K562 (cell line): ENCODE measurements at regions not wholly inside any gene's neighbourhood (a gene's known extent, or its start where the extent isn't known, plus 50 kb on each side); places are given as distances from the start of the nearest gene placed in this dataset.

Source experiments
- ATAC-seq: fragments of 200-7000 bp; cut with Tn5 transposase; 3 replicates; pipeline ENCODE4 v1.9.1; 2020; ENCODE audit warnings: moderate library complexity
- BruUV-seq: library from RNA; stranded (reverse); fragments of 400-500 nt; replicated peaks from 2 replicates; lab custom pipeline; 2021; lab: Mats Ljungman, UMichigan
- CTCF ChIA-PET: fragments of 300-600 bp; formaldehyde crosslinking; extraction: SDS; loops from one replicate; lab custom pipeline; 2021; ENCODE audit warnings: low intra/inter-chr PET ratio; lab: Yijun Ruan, JAX
- POLR2A ChIA-PET: fragments of 300-600, 350-650 bp; sonication (Branson Sonifier 250); formaldehyde crosslinking; extraction: SDS; loops from one replicate; lab custom pipeline; 2021; ENCODE audit warnings: antibody characterized with exemption, inconsistent platforms; lab: Yijun Ruan, JAX
- DNase-seq, 4 experiments: peaks; one replicate each; pipeline versions ENCODE4 v3.0.0 to v3.0.0-alpha.2; 2011 to 2018; ENCODE audit warnings: low spot score in 3 of 4, mixed read lengths in 3 of 4; ENCODE audit errors: extremely low read depth in 1 of 4
- FAIRE-seq: peaks from 2 replicates; lab custom pipeline; 2011; peaks lifted over from hg19 to GRCh38; lab: Jason Lieb, UNC
- H2AFZ ChIP-seq: 2 replicates; pipeline ENCODE4 v1.6.0; 2011; ENCODE audit warnings: low read depth, low read length, control low read depth, inconsistent platforms
- H3K27ac ChIP-seq: fragments of 200-600 bp; 3 replicates; pipeline ENCODE4 v1.8.0; 2011; ENCODE audit warnings: low read depth, mild to moderate bottlenecking, control low read depth, inconsistent platforms, low read length, moderate library complexity, mixed read lengths; ENCODE audit errors: extremely low read depth
- H3K27me3 ChIP-seq, 2 experiments: fragments of 300-600 bp in 1 of 2; 2 replicates in 1 of 2; 3 replicates in 1 of 2; pipeline versions ENCODE4 v1.6.0 to v1.8.0; 2011; ENCODE audit warnings: inconsistent platforms in 2 of 2, low read length in 2 of 2, mild to moderate bottlenecking in 1 of 2, mixed read lengths in 1 of 2, moderate library complexity in 1 of 2; ENCODE audit not compliant: control insufficient read depth in 2 of 2, insufficient read depth in 2 of 2
- H3K36me3 ChIP-seq: fragments of 300-600 bp; 3 replicates; pipeline ENCODE4 v1.8.0; 2011; ENCODE audit warnings: mild to moderate bottlenecking, low read length, inconsistent platforms; ENCODE audit not compliant: control insufficient read depth, insufficient read depth
- H3K4me1 ChIP-seq, 2 experiments: fragments of 200-600 bp in 1 of 2; replicated peaks in 1 of 2; 2 replicates in 1 of 2; 3 replicates in 1 of 2; pipeline versions ENCODE4 v1.5.1 to v1.8.0; 2011; ENCODE audit warnings: inconsistent platforms in 2 of 2, low read length in 2 of 2, mild to moderate bottlenecking in 1 of 2, mixed read lengths in 1 of 2, moderate library complexity in 1 of 2; ENCODE audit not compliant: control insufficient read depth in 2 of 2, insufficient read depth in 2 of 2
- H3K4me2 ChIP-seq: 2 replicates; pipeline ENCODE4 v1.6.1; 2011; ENCODE audit warnings: low read length, control low read depth, inconsistent platforms, mixed read lengths; ENCODE audit not compliant: insufficient read depth
- H3K4me3 ChIP-seq: fragments of 200-600 bp; sonication (generic), shearing (Covaris generic); 2 replicates; pipeline ENCODE4 v1.5.1; 2016; ENCODE audit warnings: control low read depth, inconsistent platforms
- H3K79me2 ChIP-seq: fragments of 200-600 bp; 3 replicates; pipeline ENCODE4 v1.8.0; 2011; ENCODE audit warnings: low read length, inconsistent platforms; ENCODE audit not compliant: control insufficient read depth, insufficient read depth
- H3K9ac ChIP-seq, 2 experiments: 2 replicates each; pipeline versions ENCODE4 v1.6.0 to v1.6.1; 2011; ENCODE audit warnings: low read depth in 2 of 2, low read length in 2 of 2, control low read depth in 1 of 2, inconsistent platforms in 1 of 2, mild to moderate bottlenecking in 1 of 2, mixed read lengths in 1 of 2; ENCODE audit not compliant: insufficient read depth in 1 of 2
- H3K9me1 ChIP-seq: one replicate; pipeline ENCODE4 v1.6.0; 2011; ENCODE audit warnings: inconsistent platforms, mild to moderate bottlenecking, low read length, moderate library complexity; ENCODE audit not compliant: control insufficient read depth, insufficient read depth
- H3K9me3 ChIP-seq: replicated peaks from 2 replicates; pipeline ENCODE4 v1.5.1; 2011; ENCODE audit warnings: low read depth, low read length, inconsistent platforms; ENCODE audit not compliant: control insufficient read depth, insufficient read depth
- H4K20me1 ChIP-seq: replicated peaks from 2 replicates; pipeline ENCODE4 v1.6.1; 2011; ENCODE audit warnings: low read length, inconsistent platforms, mixed read lengths; ENCODE audit not compliant: control insufficient read depth, insufficient read depth
- FOXA3 ChIP-seq, 2 experiments: fragments of 450-650 bp in 1 of 2; sonication (generic) in 1 of 2; formaldehyde crosslinking; IDR thresholded peaks in 1 of 2; conservative IDR thresholded peaks in 1 of 2; 2 replicates each; pipeline versions ENCODE4 v1.4.0 to v1.8.0; 2020 to 2022; ENCODE audit warnings: mild to moderate bottlenecking in 2 of 2, missing genetic modification reagents in 1 of 2
- ZBTB9 ChIP-seq: fragments of 450-650 bp; formaldehyde crosslinking; IDR thresholded peaks from 2 replicates; pipeline ENCODE4 v1.4.0; 2020; ENCODE audit warnings: mild to moderate bottlenecking, moderate library complexity
- WGBS: fragments of 100-300 bp; shearing (Covaris generic); methylation state at CpG from one replicate; pipeline ENCODE4 v1.1.6; 2016; ENCODE audit warnings: low coverage, mixed read lengths; ENCODE audit not compliant: insufficient coverage; ENCODE audit errors: missing lambda C conversion rate; 5-methylcytosine and 5-hydroxymethylcytosine counted together
- in situ Hi-C: fragments of 300-500 bp; cut with MboI; formaldehyde crosslinking; loops from 4 replicates; pipeline ENCODE4 v1.15.0; 2018; ENCODE audit warnings: inconsistent platforms, mixed read lengths
- intact Hi-C: fragments of 100-400 bp; cut with micrococcal nuclease; formaldehyde crosslinking; loops from 2 replicates; pipeline ENCODE4 v1.14.2; 2022
- TF ChIP-seq, protein P1 (sequence below): fragments of 250-450 bp; sonication (Bioruptor Pico); IDR thresholded peaks from 2 replicates; pipeline ENCODE4 v1.4.0; 2020

GRCh38 chr13:84032116-84032515, 149.8 kb upstream of the SLITRK1 start:
- no peak for FAIRE-seq
- H4K20me1 ChIP-seq = no peaks in the 10 kb centered on the region

More at GRCh38 chr13:84032116-84032515, 149.8 kb upstream of the SLITRK1 start:
- H3K79me2 ChIP-seq = no peaks in the 10 kb centered on the region
- no peaks in the 10 kb centered on the region for H3K9me1 ChIP-seq
- H3K27ac ChIP-seq = no peak overlapping the region
- no peaks in the 10 kb centered on the region for H3K4me1 ChIP-seq
- H3K27me3 ChIP-seq = no peaks in the 10 kb centered on the region
- ATAC-seq (no peak), DNase-seq (no peak)
- no peaks in the 10 kb centered on the region for H3K9me3 ChIP-seq
- H3K4me2 ChIP-seq = no peak overlapping the region
- no peak overlapping the region for H3K4me3 ChIP-seq
- no peak overlapping the region for H2AFZ ChIP-seq
- TF ChIP-seq, protein P1, sequence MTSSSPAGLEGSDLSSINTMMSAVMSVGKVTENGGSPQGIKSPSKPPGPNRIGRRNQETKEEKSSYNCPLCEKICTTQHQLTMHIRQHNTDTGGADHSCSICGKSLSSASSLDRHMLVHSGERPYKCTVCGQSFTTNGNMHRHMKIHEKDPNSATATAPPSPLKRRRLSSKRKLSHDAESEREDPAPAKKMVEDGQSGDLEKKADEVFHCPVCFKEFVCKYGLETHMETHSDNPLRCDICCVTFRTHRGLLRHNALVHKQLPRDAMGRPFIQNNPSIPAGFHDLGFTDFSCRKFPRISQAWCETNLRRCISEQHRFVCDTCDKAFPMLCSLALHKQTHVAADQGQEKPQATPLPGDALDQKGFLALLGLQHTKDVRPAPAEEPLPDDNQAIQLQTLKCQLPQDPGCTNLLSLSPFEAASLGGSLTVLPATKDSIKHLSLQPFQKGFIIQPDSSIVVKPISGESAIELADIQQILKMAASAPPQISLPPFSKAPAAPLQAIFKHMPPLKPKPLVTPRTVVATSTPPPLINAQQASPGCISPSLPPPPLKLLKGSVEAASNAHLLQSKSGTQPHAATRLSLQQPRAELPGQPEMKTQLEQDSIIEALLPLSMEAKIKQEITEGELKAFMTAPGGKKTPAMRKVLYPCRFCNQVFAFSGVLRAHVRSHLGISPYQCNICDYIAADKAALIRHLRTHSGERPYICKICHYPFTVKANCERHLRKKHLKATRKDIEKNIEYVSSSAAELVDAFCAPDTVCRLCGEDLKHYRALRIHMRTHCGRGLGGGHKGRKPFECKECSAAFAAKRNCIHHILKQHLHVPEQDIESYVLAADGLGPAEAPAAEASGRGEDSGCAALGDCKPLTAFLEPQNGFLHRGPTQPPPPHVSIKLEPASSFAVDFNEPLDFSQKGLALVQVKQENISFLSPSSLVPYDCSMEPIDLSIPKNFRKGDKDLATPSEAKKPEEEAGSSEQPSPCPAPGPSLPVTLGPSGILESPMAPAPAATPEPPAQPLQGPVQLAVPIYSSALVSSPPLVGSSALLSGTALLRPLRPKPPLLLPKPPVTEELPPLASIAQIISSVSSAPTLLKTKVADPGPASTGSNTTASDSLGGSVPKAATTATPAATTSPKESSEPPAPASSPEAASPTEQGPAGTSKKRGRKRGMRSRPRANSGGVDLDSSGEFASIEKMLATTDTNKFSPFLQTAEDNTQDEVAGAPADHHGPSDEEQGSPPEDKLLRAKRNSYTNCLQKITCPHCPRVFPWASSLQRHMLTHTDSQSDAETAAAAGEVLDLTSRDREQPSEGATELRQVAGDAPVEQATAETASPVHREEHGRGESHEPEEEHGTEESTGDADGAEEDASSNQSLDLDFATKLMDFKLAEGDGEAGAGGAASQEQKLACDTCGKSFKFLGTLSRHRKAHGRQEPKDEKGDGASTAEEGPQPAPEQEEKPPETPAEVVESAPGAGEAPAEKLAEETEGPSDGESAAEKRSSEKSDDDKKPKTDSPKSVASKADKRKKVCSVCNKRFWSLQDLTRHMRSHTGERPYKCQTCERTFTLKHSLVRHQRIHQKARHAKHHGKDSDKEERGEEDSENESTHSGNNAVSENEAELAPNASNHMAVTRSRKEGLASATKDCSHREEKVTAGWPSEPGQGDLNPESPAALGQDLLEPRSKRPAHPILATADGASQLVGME = no peak
- no peak for TF ChIP-seq FOXA3 (CRISPR knock-in tag; conservative IDR thresholded peaks at IDR 0.05 in 1 of 2, IDR thresholded peaks at IDR 0.05 in 1 of 2)
- TF ChIP-seq ZBTB9 (CRISPR knock-in tag) = no peak
- intact Hi-C loops = no loop called here
- H3K9ac ChIP-seq = no peak overlapping the region
- in situ Hi-C loops = no loop called here
- WGBS = 0% methylated on average over 1 of the region's 1 CpG
- POLR2A ChIA-PET = no interaction called here
- BruUV-seq = no TSS peak
- CTCF ChIA-PET = no interaction called here
- H3K36me3 ChIP-seq = no peaks in the 10 kb centered on the region
